ENCODE measurements at regions not wholly inside any gene's neighbourhood (a gene's known extent, or its start where the extent isn't known, plus 50 kb on each side); places are given as distances from the start of the nearest gene placed in this dataset.

DNA sequence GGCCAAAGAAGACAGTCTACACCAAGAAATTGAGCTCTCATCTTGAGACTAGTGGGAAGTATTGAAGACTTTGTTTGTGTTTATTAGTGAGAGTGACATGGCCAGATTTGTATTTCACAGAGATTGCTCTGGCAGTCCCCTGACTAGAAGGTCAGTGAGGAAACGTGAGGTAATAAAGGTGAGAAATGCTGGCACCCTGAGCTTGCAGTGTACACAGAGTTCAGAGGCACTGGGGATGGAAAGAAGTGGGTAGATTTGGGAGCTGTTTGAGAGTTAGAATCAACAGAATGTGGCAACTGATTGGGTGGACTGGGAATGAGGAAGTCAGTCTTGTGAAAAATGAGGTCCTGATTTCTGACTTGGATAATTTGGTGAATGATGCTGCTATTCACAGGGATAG lies 336.9 kb downstream of the SNAPC1 start:
- TF ChIP-seq, protein P1, sequence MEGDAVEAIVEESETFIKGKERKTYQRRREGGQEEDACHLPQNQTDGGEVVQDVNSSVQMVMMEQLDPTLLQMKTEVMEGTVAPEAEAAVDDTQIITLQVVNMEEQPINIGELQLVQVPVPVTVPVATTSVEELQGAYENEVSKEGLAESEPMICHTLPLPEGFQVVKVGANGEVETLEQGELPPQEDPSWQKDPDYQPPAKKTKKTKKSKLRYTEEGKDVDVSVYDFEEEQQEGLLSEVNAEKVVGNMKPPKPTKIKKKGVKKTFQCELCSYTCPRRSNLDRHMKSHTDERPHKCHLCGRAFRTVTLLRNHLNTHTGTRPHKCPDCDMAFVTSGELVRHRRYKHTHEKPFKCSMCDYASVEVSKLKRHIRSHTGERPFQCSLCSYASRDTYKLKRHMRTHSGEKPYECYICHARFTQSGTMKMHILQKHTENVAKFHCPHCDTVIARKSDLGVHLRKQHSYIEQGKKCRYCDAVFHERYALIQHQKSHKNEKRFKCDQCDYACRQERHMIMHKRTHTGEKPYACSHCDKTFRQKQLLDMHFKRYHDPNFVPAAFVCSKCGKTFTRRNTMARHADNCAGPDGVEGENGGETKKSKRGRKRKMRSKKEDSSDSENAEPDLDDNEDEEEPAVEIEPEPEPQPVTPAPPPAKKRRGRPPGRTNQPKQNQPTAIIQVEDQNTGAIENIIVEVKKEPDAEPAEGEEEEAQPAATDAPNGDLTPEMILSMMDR (IDR thresholded peaks at IDR 0.05; ENCODE audit: borderline replicate concordance, extremely low read depth, low read length, poor library complexity, severe bottlenecking), result no peak
- no peak for TF ChIP-seq EZH2 (IDR thresholded peaks at IDR 0.05; ENCODE audit: borderline replicate concordance, low read depth, low read length, severe bottlenecking)
